Ishikawa (cell line): ENCODE measurements at regions not wholly inside any gene's neighbourhood (a gene's known extent, or its start where the extent isn't known, plus 50 kb on each side); places are given as distances from the start of the nearest gene placed in this dataset.

Experiments used
- EGR1 ChIP-seq: IDR thresholded peaks from 2 replicates; pipeline ENCODE4 v1.6.1; 2012
- EP300 ChIP-seq: IDR thresholded peaks from 2 replicates; pipeline ENCODE4 v1.6.1; 2012; ENCODE audit warnings: borderline replicate concordance
- MAX ChIP-seq: IDR thresholded peaks from 2 replicates; pipeline ENCODE4 v1.6.1; 2012
- REST ChIP-seq: IDR thresholded peaks from 2 replicates; pipeline ENCODE4 v1.6.1; 2012; ENCODE audit warnings: low read depth, mild to moderate bottlenecking
- TEAD4 ChIP-seq: IDR thresholded peaks from 2 replicates; pipeline ENCODE4 v1.6.1; 2012

- no peak for TF ChIP-seq EP300
- no peak for TF ChIP-seq EGR1
- TF ChIP-seq MAX: no peak
- TF ChIP-seq TEAD4: no peak
- no peak for TF ChIP-seq REST
Observed at GRCh38 chr2:47654790-47655562, 84.2 kb upstream of the KCNK12 start.
